ENCODE measurements at regions not wholly inside any gene's neighbourhood (a gene's known extent, or its start where the extent isn't known, plus 50 kb on each side); places are given as distances from the start of the nearest gene placed in this dataset.

- DNase-seq (ENCODE audit: low read depth) = no peak
Measured at GRCh38 chr12:14256121-14256520, 109.4 kb upstream of the ATF7IP start.

- DNase-seq (ENCODE audit: low read depth) = peak; percentile 41
Measured at GRCh38 chr12:14256555-14257169, 108.8 kb upstream of the ATF7IP start.

GRCh38 chr12:14257303-14257733 is 108.2 kb upstream of the ATF7IP start:
- DNase-seq (ENCODE audit: low read depth) = no peak

GRCh38 chr12:14257734-14258574 is 107.5 kb upstream of the ATF7IP start:
- DNase-seq (ENCODE audit: low read depth) = peak; percentile 53

- DNase-seq (ENCODE audit: low read depth) = no peak
Measured at GRCh38 chr12:14258575-14258940, 106.9 kb upstream of the ATF7IP start.

- DNase-seq (ENCODE audit: low read depth) = no peak
Measured at GRCh38 chr12:14259481-14260010, 105.9 kb upstream of the ATF7IP start.

- DNase-seq (ENCODE audit: low read depth) = no peak
Measured at GRCh38 chr12:14260011-14260993, 105.2 kb upstream of the ATF7IP start.

- no peak for DNase-seq (ENCODE audit: low read depth)
Measured at GRCh38 chr12:14261096-14261495, 104.4 kb upstream of the ATF7IP start.

- no peak for DNase-seq (ENCODE audit: low read depth)
Measured at GRCh38 chr12:14261861-14262260, 103.6 kb upstream of the ATF7IP start.

GRCh38 chr12:14262771-14263511 is 102.5 kb upstream of the ATF7IP start:
- DNase-seq (ENCODE audit: low read depth) = no peak

GRCh38 chr12:14263742-14264141 is 101.7 kb upstream of the ATF7IP start:
- DNase-seq (ENCODE audit: low read depth) = no peak

- no peak for DNase-seq (ENCODE audit: low read depth)
Measured at GRCh38 chr12:14264316-14264715, 101.2 kb upstream of the ATF7IP start.

- DNase-seq (ENCODE audit: low read depth) = no peak
Measured at GRCh38 chr12:14264778-14265177, 100.7 kb upstream of the ATF7IP start.

GRCh38 chr12:14268120-14268515 is 97.4 kb upstream of the ATF7IP start:
- DNase-seq (ENCODE audit: low read depth) = no peak

- DNase-seq (ENCODE audit: low read depth) = no peak
Measured at GRCh38 chr12:14270392-14270791, 95.1 kb upstream of the ATF7IP start.

GRCh38 chr12:14272956-14273912 is 92.2 kb upstream of the ATF7IP start:
- no peak for DNase-seq (ENCODE audit: low read depth)

- no peak for DNase-seq (ENCODE audit: low read depth)
Measured at GRCh38 chr12:14273913-14274311, 91.6 kb upstream of the ATF7IP start.

- DNase-seq (ENCODE audit: low read depth) = no peak
Measured at GRCh38 chr12:14275111-14275510, 90.4 kb upstream of the ATF7IP start.

GRCh38 chr12:14275886-14276285 is 89.6 kb upstream of the ATF7IP start:
- no peak for DNase-seq (ENCODE audit: low read depth)

- no peak for DNase-seq (ENCODE audit: low read depth)
Measured at GRCh38 chr12:14278294-14278953, 87.1 kb upstream of the ATF7IP start.
